A549 (cell line): ENCODE measurements at regions not wholly inside any gene's neighbourhood (a gene's known extent, or its start where the extent isn't known, plus 50 kb on each side); places are given as distances from the start of the nearest gene placed in this dataset.

Experiments used
- ATAC-seq, 2 experiments: fragments of 200-7000 bp in 1 of 2; fragments of >200 bp in 1 of 2; cut with Nextera tagmentation in 1 of 2; cut with Tn5 transposase in 1 of 2; 3 replicates each; pipeline versions ENCODE4 v1.8.0 to v1.9.1; 2018 to 2020; ENCODE audit warnings: mild to moderate bottlenecking in 1 of 2, moderate library complexity in 1 of 2
- CTCF ChIA-PET: fragments of 300-600 bp; sonication (Branson Sonifier 250); formaldehyde crosslinking; extraction: SDS; loops from one replicate; lab custom pipeline; 2021; ENCODE audit warnings: antibody characterized with exemption, inconsistent platforms; lab: Yijun Ruan, JAX
- POLR2A ChIA-PET: fragments of 350-600 bp; formaldehyde crosslinking; extraction: SDS; loops from one replicate; lab custom pipeline; 2021; ENCODE audit warnings: antibody characterized with exemption, inconsistent platforms; lab: Yijun Ruan, JAX
- DNase-seq, 2 experiments: peaks; one replicate each; pipeline versions ENCODE4 v3.0.0 to v3.0.0-alpha.2; 2011 to 2016; ENCODE audit warnings: low read depth in 1 of 2, low spot score in 1 of 2
- FAIRE-seq: peaks from 2 replicates; lab custom pipeline; 2011; peaks lifted over from hg19 to GRCh38; lab: Jason Lieb, UNC
- H3K27ac ChIP-seq, 2 experiments: fragments of >200 bp; sonication (Bioruptor Twin); formaldehyde crosslinking; 3 replicates each; pipeline ENCODE4 v1.5.1; 2016 to 2017
- H3K4me1 ChIP-seq: fragments of >200 bp; sonication (Bioruptor Twin); formaldehyde crosslinking; 3 replicates; pipeline ENCODE4 v1.6.1; 2016
- H3K4me2 ChIP-seq: fragments of >200 bp; sonication (Bioruptor Twin); formaldehyde crosslinking; 3 replicates; pipeline ENCODE4 v1.6.1; 2016
- H3K4me3 ChIP-seq: fragments of >200 bp; sonication (Bioruptor Twin); formaldehyde crosslinking; 3 replicates; pipeline ENCODE4 v1.5.1; 2016
- H3K9me3 ChIP-seq: fragments of >200 bp; sonication (Bioruptor Twin); formaldehyde crosslinking; 3 replicates; pipeline ENCODE4 v1.6.1; 2016
- CEBPB ChIP-seq, 2 experiments: fragments of >200 bp in 1 of 2; sonication (Bioruptor Twin) in 1 of 2; formaldehyde crosslinking in 1 of 2; IDR thresholded peaks; 2 replicates each; pipeline ENCODE4 v1.6.1; 2012 to 2016
- EHMT2 ChIP-seq: fragments of 200-600 bp; sonication (generic); IDR thresholded peaks from 2 replicates; pipeline ENCODE4 v1.6.1; 2016; ENCODE audit warnings: antibody characterized with exemption, low read depth, mild to moderate bottlenecking, moderate library complexity
- ESRRA ChIP-seq: fragments of 150-350 bp; IDR thresholded peaks from 2 replicates; pipeline ENCODE4 v1.6.1; 2014; ENCODE audit warnings: mild to moderate bottlenecking, low read length, borderline replicate concordance
- FOSL2 ChIP-seq, 2 experiments: fragments of 450-650 bp in 1 of 2; fragments of >200 bp in 1 of 2; sonication (Bioruptor Twin) in 1 of 2; formaldehyde crosslinking; IDR thresholded peaks; 2 replicates each; pipeline versions ENCODE4 v1.5.0 to v1.6.1; 2016 to 2020; ENCODE audit warnings: mild to moderate bottlenecking in 1 of 2, moderate library complexity in 1 of 2
- HDAC2 ChIP-seq: fragments of 200-600 bp; sonication (generic); IDR thresholded peaks from 2 replicates; pipeline ENCODE4 v1.6.1; 2016
- HEYL ChIP-seq: fragments of 250-450 bp; sonication (Bioruptor Pico); IDR thresholded peaks from 2 replicates; pipeline ENCODE4 v1.8.0; 2021; ENCODE audit warnings: mild to moderate bottlenecking, moderate library complexity
- HMGXB4 ChIP-seq: fragments of 250-450 bp; sonication (Bioruptor Pico); IDR thresholded peaks from 2 replicates; pipeline ENCODE4 v1.5.0; 2021; ENCODE audit warnings: mild to moderate bottlenecking, moderate library complexity, borderline replicate concordance
- HOXA7 ChIP-seq: fragments of 250-450 bp; sonication (Bioruptor Pico); IDR thresholded peaks from 2 replicates; pipeline ENCODE4 v1.5.0; 2020; ENCODE audit warnings: mild to moderate bottlenecking, moderate library complexity
- HOXB13 ChIP-seq: fragments of 250-450 bp; sonication (Bioruptor Pico); IDR thresholded peaks from 2 replicates; pipeline ENCODE4 v1.5.0; 2020; ENCODE audit warnings: low read depth, mild to moderate bottlenecking, moderate library complexity
- KDM5A ChIP-seq: fragments of 200-600 bp; sonication (generic); IDR thresholded peaks from 2 replicates; pipeline ENCODE4 v1.6.1; 2016; ENCODE audit warnings: antibody characterized with exemption, mild to moderate bottlenecking
- NPAS2 ChIP-seq: fragments of 250-450 bp; sonication (Bioruptor Pico); IDR thresholded peaks from 2 replicates; pipeline ENCODE4 v1.8.0; 2022; ENCODE audit warnings: mild to moderate bottlenecking, moderate library complexity, borderline replicate concordance
- NR3C1 ChIP-seq: fragments of >200 bp; sonication (Bioruptor Twin); formaldehyde crosslinking; IDR thresholded peaks from 3 replicates; pipeline ENCODE4 v1.6.1; 2017
- POLR2AphosphoS2 ChIP-seq: conservative IDR thresholded peaks from 2 replicates; pipeline ENCODE4 v1.6.1; 2012; ENCODE audit warnings: low read length, improper control_type of control experiment, inconsistent platforms
- RAD21 ChIP-seq, 2 experiments: fragments of >200 bp in 1 of 2; sonication (Bioruptor Twin) in 1 of 2; formaldehyde crosslinking in 1 of 2; IDR thresholded peaks in 1 of 2; conservative IDR thresholded peaks in 1 of 2; 2 replicates in 1 of 2; 3 replicates in 1 of 2; pipeline ENCODE4 v1.6.1; 2012 to 2018; ENCODE audit warnings: inconsistent platforms in 1 of 2
- RARB ChIP-seq: fragments of 250-450 bp; sonication (Bioruptor Pico); IDR thresholded peaks from 2 replicates; pipeline ENCODE4 v1.8.0; 2021; ENCODE audit warnings: mild to moderate bottlenecking, moderate library complexity
- RFX5 ChIP-seq: fragments of 450-650 bp; IDR thresholded peaks from 2 replicates; pipeline ENCODE4 v1.7.1; 2014; ENCODE audit warnings: antibody characterized with exemption, mild to moderate bottlenecking, moderate library complexity
- SREBF2 ChIP-seq: fragments of 450-650 bp; IDR thresholded peaks from 2 replicates; pipeline ENCODE4 v1.6.1; 2014; ENCODE audit warnings: mild to moderate bottlenecking, moderate library complexity
- WGBS: methylation state at CpG from one replicate; pipeline ENCODE4 v1.1.6; 2017; ENCODE audit errors: missing lambda C conversion rate; 5-methylcytosine and 5-hydroxymethylcytosine counted together
- TF ChIP-seq, protein P1 (sequence below): fragments of >200 bp; sonication (Bioruptor Twin); formaldehyde crosslinking; IDR thresholded peaks from 2 replicates; pipeline ENCODE4 v1.6.1; 2016
- TF ChIP-seq, protein P2 (sequence below): fragments of 150-350 bp; IDR thresholded peaks from 2 replicates; pipeline ENCODE4 v1.6.1; 2014; ENCODE audit warnings: low read depth, mild to moderate bottlenecking, low read length
- TF ChIP-seq, protein P3 (sequence below): fragments of >200 bp; sonication (Bioruptor Twin); formaldehyde crosslinking; IDR thresholded peaks from 3 replicates; pipeline ENCODE4 v1.6.1; 2016
- TF ChIP-seq, protein P4 (sequence below): IDR thresholded peaks from 2 replicates; pipeline ENCODE4 v1.6.1; 2012

GRCh38 chr5:57662991-57663390 lies 180.4 kb upstream of the ACTBL2 start:
- ATAC-seq: no peak
- ChIA-PET POLR2A (no interaction called here), CTCF (interaction anchor here (0.7 kb wide), 1 partner anchor 294 kb away, joined by 3 read pairs; no protein-coding TSS in a partner anchor)
- Histone ChIP-seq H3K4me1 (no peaks in the 10 kb centered on the region), H3K4me3 (no peak overlapping the region), H3K27ac (no peak overlapping the region), H3K4me2 (no peak overlapping the region), H3K9me3 (no peaks in the 10 kb centered on the region)
- TF ChIP-seq NR3C1 (no peak), FOSL2 (IDR thresholded peaks at IDR 0.05) (no peak), FOSL2 (CRISPR knock-in tag; IDR thresholded peaks at IDR 0.05) (no peak), RAD21 (conservative IDR thresholded peaks at IDR 0.05 in 1 of 2, IDR thresholded peaks at IDR 0.05 in 1 of 2) (no peak), HDAC2 (no peak)
- TF ChIP-seq, protein P1, sequence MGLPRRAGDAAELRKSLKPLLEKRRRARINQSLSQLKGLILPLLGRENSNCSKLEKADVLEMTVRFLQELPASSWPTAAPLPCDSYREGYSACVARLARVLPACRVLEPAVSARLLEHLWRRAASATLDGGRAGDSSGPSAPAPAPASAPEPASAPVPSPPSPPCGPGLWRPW: no peak
- TF ChIP-seq, protein P2, sequence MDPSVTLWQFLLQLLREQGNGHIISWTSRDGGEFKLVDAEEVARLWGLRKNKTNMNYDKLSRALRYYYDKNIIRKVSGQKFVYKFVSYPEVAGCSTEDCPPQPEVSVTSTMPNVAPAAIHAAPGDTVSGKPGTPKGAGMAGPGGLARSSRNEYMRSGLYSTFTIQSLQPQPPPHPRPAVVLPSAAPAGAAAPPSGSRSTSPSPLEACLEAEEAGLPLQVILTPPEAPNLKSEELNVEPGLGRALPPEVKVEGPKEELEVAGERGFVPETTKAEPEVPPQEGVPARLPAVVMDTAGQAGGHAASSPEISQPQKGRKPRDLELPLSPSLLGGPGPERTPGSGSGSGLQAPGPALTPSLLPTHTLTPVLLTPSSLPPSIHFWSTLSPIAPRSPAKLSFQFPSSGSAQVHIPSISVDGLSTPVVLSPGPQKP: no peak
- WGBS: 84% methylated on average over 4 of the region's 4 CpGs
- no peak for FAIRE-seq
- DNase-seq: no peak

GRCh38 chr5:57659886-57660285 lies 177.3 kb upstream of the ACTBL2 start:
- H3K4me1 ChIP-seq: no peaks in the 10 kb centered on the region
- no peak for ATAC-seq
- H3K27ac ChIP-seq: no peak overlapping the region
- FAIRE-seq: no peak
- 55% methylated on average over 2 of the region's 2 CpGs for WGBS
- no peaks in the 10 kb centered on the region for H3K9me3 ChIP-seq
- POLR2A ChIA-PET: no interaction called here
- H3K4me3 ChIP-seq: no peak overlapping the region
- DNase-seq: no peak
- CTCF ChIA-PET: no interaction called here
- no peak for TF ChIP-seq NR3C1
- no peak for TF ChIP-seq HDAC2
- TF ChIP-seq POLR2AphosphoS2: no peak
- TF ChIP-seq SREBF2: no peak
- no peak for TF ChIP-seq HEYL (CRISPR knock-in tag)
- TF ChIP-seq ESRRA: no peak
- TF ChIP-seq HOXB13: no peak
- TF ChIP-seq CEBPB (IDR thresholded peaks at IDR 0.05): no peak
- no peak for TF ChIP-seq RFX5
- TF ChIP-seq NPAS2: no peak
- no peak for TF ChIP-seq HOXA7
- TF ChIP-seq RARB (CRISPR knock-in tag): no peak
- TF ChIP-seq EHMT2: no peak
- no peak for TF ChIP-seq HMGXB4 (CRISPR knock-in tag)
- TF ChIP-seq, protein P3, sequence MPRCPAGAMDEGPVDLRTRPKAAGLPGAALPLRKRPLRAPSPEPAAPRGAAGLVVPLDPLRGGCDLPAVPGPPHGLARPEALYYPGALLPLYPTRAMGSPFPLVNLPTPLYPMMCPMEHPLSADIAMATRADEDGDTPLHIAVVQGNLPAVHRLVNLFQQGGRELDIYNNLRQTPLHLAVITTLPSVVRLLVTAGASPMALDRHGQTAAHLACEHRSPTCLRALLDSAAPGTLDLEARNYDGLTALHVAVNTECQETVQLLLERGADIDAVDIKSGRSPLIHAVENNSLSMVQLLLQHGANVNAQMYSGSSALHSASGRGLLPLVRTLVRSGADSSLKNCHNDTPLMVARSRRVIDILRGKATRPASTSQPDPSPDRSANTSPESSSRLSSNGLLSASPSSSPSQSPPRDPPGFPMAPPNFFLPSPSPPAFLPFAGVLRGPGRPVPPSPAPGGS: no peak
- TF ChIP-seq, protein P4, sequence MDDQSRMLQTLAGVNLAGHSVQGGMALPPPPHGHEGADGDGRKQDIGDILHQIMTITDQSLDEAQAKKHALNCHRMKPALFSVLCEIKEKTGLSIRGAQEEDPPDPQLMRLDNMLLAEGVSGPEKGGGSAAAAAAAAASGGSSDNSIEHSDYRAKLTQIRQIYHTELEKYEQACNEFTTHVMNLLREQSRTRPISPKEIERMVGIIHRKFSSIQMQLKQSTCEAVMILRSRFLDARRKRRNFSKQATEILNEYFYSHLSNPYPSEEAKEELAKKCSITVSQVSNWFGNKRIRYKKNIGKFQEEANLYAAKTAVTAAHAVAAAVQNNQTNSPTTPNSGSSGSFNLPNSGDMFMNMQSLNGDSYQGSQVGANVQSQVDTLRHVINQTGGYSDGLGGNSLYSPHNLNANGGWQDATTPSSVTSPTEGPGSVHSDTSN: no peak
- TF ChIP-seq KDM5A: no peak
- H3K4me2 ChIP-seq: no peak overlapping the region
